ENCODE measurements at regions not wholly inside any gene's neighbourhood (a gene's known extent, or its start where the extent isn't known, plus 50 kb on each side); places are given as distances from the start of the nearest gene placed in this dataset.

GRCh38 chr9:85158512-85158911 lies 489.0 kb downstream of the NTRK2 start:
- no peak for FAIRE-seq
- no peak for DNase-seq (ENCODE audit: low spot score)

- FAIRE-seq (no peak), DNase-seq (ENCODE audit: low spot score) (no peak)
Measured at GRCh38 chr9:85157772-85158171, 488.2 kb downstream of the NTRK2 start.

- no peak for FAIRE-seq
Measured at GRCh38 chr9:85156652-85157051, 487.1 kb downstream of the NTRK2 start.

DNA sequence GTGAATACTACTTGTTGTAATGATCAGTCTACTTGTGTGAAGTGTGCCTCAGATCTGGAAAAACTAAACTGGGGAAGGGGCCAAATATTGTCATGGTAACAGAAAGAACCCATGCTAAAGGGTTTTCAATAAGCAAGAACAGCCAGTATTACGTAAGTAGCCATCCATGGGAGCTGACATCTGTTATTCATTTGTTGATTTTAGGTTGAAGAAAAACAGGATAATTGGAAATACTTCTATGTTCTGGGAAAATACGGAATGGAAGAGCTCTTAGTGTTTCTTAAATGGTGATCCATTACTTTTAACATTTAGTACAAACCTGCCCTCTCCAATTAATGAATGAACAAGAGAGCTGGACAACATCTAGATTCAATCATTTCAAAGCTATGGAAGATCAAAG lies 485.8 kb downstream of the NTRK2 start:
- no peak for FAIRE-seq

More at GRCh38 chr9:85156652-85157051, 487.1 kb downstream of the NTRK2 start:
- DNase-seq (ENCODE audit: low spot score) = no peak

GRCh38 chr9:85151741-85152140 lies 482.2 kb downstream of the NTRK2 start:
- FAIRE-seq (no peak), DNase-seq (ENCODE audit: low spot score) (no peak)

More for the DNA sequence above, 485.8 kb downstream of the NTRK2 start:
- DNase-seq (ENCODE audit: low spot score) = no peak

DNA sequence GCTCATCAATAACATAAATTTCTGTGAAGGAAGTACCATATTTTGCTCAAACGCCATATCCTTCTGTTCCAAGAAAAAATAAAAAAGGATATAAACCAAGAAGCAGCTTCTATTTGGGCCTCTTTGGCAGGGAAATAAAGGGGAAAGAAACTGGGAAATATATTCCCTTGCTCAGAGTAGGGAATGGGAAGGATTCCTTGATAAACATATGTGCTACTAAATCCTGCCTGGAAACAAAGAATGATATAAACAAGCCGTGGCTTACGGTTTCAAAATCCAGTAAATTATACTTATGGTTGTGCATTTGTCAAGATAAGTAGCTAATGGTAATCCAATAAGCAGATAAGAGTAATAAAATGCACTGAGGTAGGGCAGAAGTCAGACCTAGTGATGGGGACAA lies 481.6 kb downstream of the NTRK2 start:
- FAIRE-seq = no peak
- no peak for DNase-seq (ENCODE audit: low spot score)

DNA sequence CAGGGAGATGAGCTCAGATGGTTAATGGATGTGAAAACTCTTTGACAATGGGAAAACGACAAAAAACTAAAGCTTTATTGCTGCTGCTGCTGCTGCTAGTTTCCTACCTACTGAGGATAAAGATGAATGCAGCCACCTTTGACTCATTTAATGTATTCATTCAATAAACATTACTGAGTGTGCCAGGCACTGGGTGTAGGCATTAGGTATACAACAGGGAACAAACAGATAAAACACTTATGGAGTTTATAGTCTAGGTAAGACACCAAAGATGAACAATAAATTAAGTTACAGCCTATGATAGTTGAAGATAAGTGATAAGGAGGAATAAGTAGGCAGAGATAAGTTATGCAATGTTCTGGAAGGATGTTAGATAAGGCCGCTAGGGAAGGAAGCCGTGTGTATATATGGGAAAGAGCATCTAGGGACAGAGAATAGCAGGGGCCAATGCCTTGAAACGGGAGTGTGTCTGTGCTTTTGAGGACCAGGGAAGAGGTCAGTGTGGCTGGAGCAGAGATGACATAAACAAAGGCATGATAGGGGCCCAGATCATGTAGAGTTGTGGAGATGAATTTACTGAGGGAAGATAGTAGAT lies 477.6 kb downstream of the NTRK2 start:
- FAIRE-seq = no peak
- DNase-seq (ENCODE audit: low spot score) = no peak

DNA sequence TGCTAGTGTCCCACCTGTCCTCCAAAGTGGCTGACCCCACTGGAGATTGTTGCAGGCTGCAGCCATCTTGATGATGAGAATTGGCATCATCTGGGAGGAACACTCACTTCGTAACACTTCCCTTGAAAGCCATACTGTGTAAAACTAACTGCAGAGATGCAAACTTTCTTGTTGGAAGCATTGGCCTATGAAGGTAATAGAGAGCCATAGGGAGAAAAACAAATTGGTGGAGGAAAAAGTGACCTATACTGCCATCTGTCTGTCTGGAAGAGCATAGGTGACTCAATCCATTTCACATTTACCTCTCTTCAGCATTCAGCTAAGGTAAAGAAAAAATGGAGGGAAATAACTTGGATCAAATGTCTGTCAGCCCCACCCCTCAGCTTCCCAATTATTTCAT lies 473.4 kb downstream of the NTRK2 start:
- DNase-seq (ENCODE audit: low spot score) = peak; percentile 34
- FAIRE-seq = no peak

GRCh38 chr9:85142496-85142911 lies 473.0 kb downstream of the NTRK2 start:
- FAIRE-seq (no peak), DNase-seq (ENCODE audit: low spot score) (no peak)

GRCh38 chr9:85137696-85138095 lies 468.2 kb downstream of the NTRK2 start:
- no peak for DNase-seq (ENCODE audit: low spot score)
- no peak for FAIRE-seq

DNA sequence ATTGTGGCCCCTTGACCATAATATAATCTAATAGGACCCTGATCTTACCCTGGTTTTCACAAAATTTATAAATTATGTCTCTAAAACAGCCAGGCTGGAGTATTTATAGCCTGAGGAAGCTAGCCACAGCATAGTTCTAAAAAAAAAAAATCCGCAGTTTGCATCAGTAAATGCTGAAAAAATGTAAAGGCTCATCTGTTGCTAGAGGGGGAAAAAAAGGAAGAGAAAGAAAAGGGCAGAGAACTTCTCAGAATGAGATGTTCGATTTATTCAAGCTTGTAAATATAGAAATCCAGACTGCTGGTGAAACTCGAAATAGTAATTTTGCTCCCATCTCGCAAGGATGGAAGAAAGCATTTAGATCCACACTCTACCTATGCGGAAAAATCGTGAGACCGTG lies 467.5 kb downstream of the NTRK2 start:
- DNase-seq (ENCODE audit: low spot score) = no peak
- no peak for FAIRE-seq

DNA sequence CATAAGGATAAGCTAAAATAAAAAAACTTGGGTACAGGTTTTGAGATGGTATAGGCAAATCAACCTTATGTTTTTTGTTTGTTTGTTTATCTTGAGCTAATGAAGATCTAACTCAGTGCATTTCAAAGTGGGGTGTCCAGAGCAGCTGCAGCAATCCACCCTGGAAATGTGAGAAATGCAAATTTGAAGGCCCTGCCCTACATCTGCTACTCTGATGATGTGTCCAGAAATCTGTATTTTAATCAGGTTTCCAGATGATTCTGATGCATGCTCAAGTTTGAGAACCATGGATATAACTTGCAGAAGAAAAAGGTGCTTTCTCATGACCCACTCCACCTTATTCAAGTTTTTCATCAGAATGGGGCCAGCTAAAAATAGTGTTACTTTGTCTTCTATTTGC lies 467.0 kb downstream of the NTRK2 start:
- no peak for DNase-seq (ENCODE audit: low spot score)
- no peak for FAIRE-seq

GRCh38 chr9:85130764-85131163 lies 461.2 kb downstream of the NTRK2 start:
- DNase-seq (ENCODE audit: low spot score) (no peak), FAIRE-seq (no peak)

GRCh38 chr9:85130260-85130659 lies 460.7 kb downstream of the NTRK2 start:
- DNase-seq (ENCODE audit: low spot score) (no peak), FAIRE-seq (no peak)

GRCh38 chr9:85129514-85129913 lies 460.0 kb downstream of the NTRK2 start:
- DNase-seq (ENCODE audit: low spot score) = no peak
- FAIRE-seq = no peak

GRCh38 chr9:85118990-85119755 lies 449.6 kb downstream of the NTRK2 start:
- peak; percentile 14 for DNase-seq (ENCODE audit: low spot score)
- no peak for FAIRE-seq

GRCh38 chr9:85117831-85118230 lies 448.3 kb downstream of the NTRK2 start:
- FAIRE-seq (no peak), DNase-seq (ENCODE audit: low spot score) (no peak)

DNA sequence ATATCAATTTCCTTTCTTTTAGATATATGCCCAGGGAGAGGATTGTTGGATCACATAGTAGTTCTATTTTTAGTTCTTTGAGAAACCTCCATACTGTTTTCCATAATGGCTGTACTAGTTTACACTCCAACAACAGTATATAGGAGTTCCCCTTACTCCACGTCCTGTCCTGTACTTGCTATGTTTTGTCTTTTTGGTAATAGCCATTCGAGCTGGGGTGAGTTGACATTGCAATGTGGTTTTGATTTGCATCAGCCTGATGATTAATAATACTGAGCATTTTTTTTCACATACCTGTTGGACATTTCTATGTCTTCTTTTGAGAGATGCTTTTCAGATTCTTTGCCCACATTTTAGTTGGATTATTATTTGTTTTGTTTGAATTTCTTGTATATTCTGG lies 445.9 kb downstream of the NTRK2 start:
- FAIRE-seq = no peak

GRCh38 chr9:85114799-85115198 lies 445.3 kb downstream of the NTRK2 start:
- no peak for FAIRE-seq
- DNase-seq (ENCODE audit: low spot score) = peak; percentile 6

More for the DNA sequence above, 445.9 kb downstream of the NTRK2 start:
- DNase-seq (ENCODE audit: low spot score) = no peak

GRCh38 chr9:85112933-85113418 lies 443.4 kb downstream of the NTRK2 start:
- no peak for FAIRE-seq
- no peak for DNase-seq (ENCODE audit: low spot score)

GRCh38 chr9:85112391-85112790 lies 442.9 kb downstream of the NTRK2 start:
- FAIRE-seq (no peak), DNase-seq (ENCODE audit: low spot score) (no peak)

DNA sequence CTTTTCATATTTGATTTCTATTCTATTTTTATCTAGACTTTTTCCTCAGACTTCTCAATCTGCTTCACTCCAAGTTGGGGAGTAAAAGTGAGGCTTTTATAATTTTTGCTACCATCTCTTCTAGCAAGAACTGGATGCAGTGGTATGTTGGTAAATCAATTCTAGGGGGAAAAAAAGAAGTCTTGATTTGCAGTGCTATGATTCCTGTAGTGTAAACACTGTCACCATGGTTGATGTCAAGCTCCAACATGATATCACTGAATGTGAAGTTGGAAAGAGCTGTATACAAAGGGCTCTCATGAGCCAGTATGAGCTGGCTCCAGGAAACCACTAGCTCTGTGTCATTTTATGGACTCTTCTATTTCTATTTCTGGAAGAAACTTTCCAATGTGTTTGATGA lies 439.2 kb downstream of the NTRK2 start:
- no peak for DNase-seq (ENCODE audit: low spot score)
- FAIRE-seq = no peak

DNA sequence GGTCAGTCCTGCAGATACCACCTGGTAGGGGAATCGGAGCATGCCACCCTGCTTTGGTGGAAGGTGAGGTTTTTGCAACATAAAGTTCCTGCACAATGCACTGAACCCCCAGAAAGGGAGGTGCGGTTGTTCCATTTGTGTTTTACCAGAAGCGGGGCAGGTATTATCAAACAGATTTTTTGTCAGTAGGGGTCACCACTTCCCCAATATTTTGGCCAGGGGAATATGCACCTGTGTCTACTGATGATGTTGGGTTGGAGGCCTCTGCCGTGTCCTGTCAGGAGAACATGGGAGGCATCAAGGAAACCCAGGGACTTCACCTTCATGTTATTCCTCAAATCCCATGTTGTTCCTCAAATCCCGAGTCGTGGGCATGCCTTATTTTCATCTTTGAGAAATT lies 438.7 kb downstream of the NTRK2 start:
- FAIRE-seq (no peak), DNase-seq (ENCODE audit: low spot score) (no peak)

All from urothelium cell line (cell line).